ENCODE measurements at regions not wholly inside any gene's neighbourhood (a gene's known extent, or its start where the extent isn't known, plus 50 kb on each side); places are given as distances from the start of the nearest gene placed in this dataset.

GRCh38 chr14:62071039-62071438 is 308.8 kb downstream of the SNAPC1 start:
- TF ChIP-seq JUND (IDR thresholded peaks at IDR 0.05; ENCODE audit: low read depth), result no peak
- in situ Hi-C loops (cut with HindIII; ENCODE audit: low pct_unique_long_range_greater_than_20kb, low sequenced_read_pairs), result no loop called here
- no peak for DNase-seq (ENCODE audit: low read depth in 1 of 2, low spot score in 1 of 2)

- TF ChIP-seq JUND (IDR thresholded peaks at IDR 0.05; ENCODE audit: low read depth), result no peak
- in situ Hi-C loops (cut with HindIII; ENCODE audit: low pct_unique_long_range_greater_than_20kb, low sequenced_read_pairs), result no loop called here
- no peak for DNase-seq (ENCODE audit: low read depth in 1 of 2, low spot score in 1 of 2)
These were observed 314.1 kb downstream of the SNAPC1 start for GRCh38 chr14:62076368-62076767.

GRCh38 chr14:62076825-62077605 is 314.8 kb downstream of the SNAPC1 start:
- DNase-seq (ENCODE audit: low read depth in 1 of 2, low spot score in 1 of 2), result no peak
- in situ Hi-C loops (cut with HindIII; ENCODE audit: low pct_unique_long_range_greater_than_20kb, low sequenced_read_pairs), result no loop called here
- TF ChIP-seq JUND (IDR thresholded peaks at IDR 0.05; ENCODE audit: low read depth), result no peak

DNA sequence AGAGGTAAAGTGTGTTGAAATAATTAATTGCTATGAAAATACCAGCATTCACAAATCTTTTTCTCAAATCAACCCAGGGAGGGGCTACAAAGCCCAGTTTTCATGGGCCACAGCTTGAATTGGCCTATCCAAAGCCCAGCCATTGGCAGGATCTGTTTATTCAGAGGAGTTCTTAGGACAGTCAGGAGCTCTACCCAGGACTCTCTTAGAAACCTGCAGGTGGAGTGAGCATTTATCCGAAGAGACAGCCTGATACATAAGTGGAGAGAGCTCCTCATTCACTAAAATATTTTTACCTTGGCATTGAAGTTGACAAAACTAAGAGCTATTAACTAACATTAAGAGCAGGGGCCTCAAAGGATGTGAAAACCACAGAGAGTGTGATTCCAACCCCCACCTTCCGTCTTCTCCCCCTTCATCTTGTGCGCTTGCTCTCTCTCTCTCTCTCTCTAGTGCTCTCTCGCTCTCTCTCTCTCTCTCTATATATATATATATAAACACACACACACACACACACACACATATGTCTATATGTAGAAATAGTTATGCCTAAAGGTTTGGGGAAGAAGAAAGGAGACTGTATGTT is 315.5 kb downstream of the SNAPC1 start:
- TF ChIP-seq JUND (IDR thresholded peaks at IDR 0.05; ENCODE audit: low read depth), result no peak
- in situ Hi-C loops (cut with HindIII; ENCODE audit: low pct_unique_long_range_greater_than_20kb, low sequenced_read_pairs), result no loop called here
- DNase-seq (ENCODE audit: low read depth in 1 of 2, low spot score in 1 of 2), result no peak

DNA sequence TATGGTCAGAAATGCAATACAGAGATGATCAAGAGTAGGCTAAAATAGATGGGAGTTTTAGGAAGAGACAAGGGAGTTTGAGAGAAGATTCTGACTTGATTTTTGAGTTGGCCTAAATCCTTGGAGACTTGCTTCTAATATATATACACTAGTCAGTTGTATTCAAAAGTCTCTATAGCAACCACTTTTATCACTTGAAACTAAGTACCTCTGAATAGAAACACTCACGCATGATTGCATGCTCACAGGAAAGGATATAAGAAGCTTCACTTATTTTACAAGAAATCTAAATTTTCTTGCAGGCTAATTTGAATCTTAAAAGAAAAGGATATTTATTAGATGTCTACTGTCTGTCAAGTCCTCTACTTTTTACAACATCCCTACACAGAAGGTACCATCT is 316.8 kb downstream of the SNAPC1 start:
- TF ChIP-seq JUND (IDR thresholded peaks at IDR 0.05; ENCODE audit: low read depth), result no peak
- in situ Hi-C loops (cut with HindIII; ENCODE audit: low pct_unique_long_range_greater_than_20kb, low sequenced_read_pairs), result no loop called here
- DNase-seq (ENCODE audit: low read depth in 1 of 2, low spot score in 1 of 2), result no peak

GRCh38 chr14:62081012-62081612 is 318.9 kb downstream of the SNAPC1 start:
- in situ Hi-C loops (cut with HindIII; ENCODE audit: low pct_unique_long_range_greater_than_20kb, low sequenced_read_pairs), result no loop called here
- no peak for DNase-seq (ENCODE audit: low read depth in 1 of 2, low spot score in 1 of 2)
- TF ChIP-seq JUND (IDR thresholded peaks at IDR 0.05; ENCODE audit: low read depth), result no peak

DNA sequence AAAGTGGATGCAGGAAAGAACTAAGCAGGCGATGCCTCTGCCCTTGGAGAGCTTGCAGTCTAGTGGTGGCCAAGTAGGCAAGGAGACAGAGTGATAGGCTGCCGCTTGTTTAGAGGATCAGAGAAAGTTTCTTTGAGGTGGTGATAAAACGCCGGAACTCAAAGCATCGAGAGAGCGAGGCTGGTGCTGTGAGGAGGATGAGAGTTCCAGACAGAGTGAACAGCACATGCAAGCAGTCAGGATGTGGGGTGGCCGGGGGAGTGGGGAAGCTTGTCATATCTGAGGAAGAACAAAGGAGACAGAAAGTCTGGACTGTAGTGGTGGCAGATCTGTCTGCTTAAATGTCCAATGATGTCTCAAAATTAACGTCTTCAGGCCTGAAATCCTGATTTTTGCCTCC is 319.7 kb downstream of the SNAPC1 start:
- DNase-seq (ENCODE audit: low read depth in 1 of 2, low spot score in 1 of 2), result no peak
- in situ Hi-C loops (cut with HindIII; ENCODE audit: low pct_unique_long_range_greater_than_20kb, low sequenced_read_pairs), result no loop called here
- no peak for TF ChIP-seq JUND (IDR thresholded peaks at IDR 0.05; ENCODE audit: low read depth)

GRCh38 chr14:62082779-62083178 is 320.6 kb downstream of the SNAPC1 start:
- in situ Hi-C loops (cut with HindIII; ENCODE audit: low pct_unique_long_range_greater_than_20kb, low sequenced_read_pairs), result no loop called here
- TF ChIP-seq JUND (IDR thresholded peaks at IDR 0.05; ENCODE audit: low read depth), result no peak
- DNase-seq (ENCODE audit: low read depth in 1 of 2, low spot score in 1 of 2), result no peak

- no peak for DNase-seq (ENCODE audit: low read depth in 1 of 2, low spot score in 1 of 2)
- TF ChIP-seq JUND (IDR thresholded peaks at IDR 0.05; ENCODE audit: low read depth), result no peak
- in situ Hi-C loops (cut with HindIII; ENCODE audit: low pct_unique_long_range_greater_than_20kb, low sequenced_read_pairs), result no loop called here
These were observed 321.8 kb downstream of the SNAPC1 start for GRCh38 chr14:62084020-62084419.

DNA sequence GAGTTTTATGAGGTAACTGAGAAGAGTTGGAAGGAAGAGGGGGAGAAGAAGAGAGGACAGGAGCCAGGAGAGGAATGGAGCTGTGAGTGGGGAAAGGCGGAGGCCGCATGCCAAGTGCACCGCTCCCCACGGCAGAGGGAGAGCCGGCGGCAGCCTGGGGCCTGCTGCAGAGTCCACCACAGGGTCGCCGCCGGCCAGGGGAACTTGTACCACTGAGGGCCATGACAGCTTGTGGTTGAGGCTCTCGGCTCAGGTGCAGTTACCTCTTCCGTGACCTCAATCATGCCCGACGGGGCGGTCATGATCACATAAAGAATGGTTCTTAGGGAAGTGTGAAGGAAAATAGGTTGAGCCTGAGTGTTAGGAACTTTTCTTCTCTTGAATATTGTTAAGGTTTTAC is 325.0 kb downstream of the SNAPC1 start:
- no peak for TF ChIP-seq JUND (IDR thresholded peaks at IDR 0.05; ENCODE audit: low read depth)
- DNase-seq (ENCODE audit: low read depth in 1 of 2, low spot score in 1 of 2), result no peak
- in situ Hi-C loops (cut with HindIII; ENCODE audit: low pct_unique_long_range_greater_than_20kb, low sequenced_read_pairs), result no loop called here

- no peak for TF ChIP-seq JUND (IDR thresholded peaks at IDR 0.05; ENCODE audit: low read depth)
- DNase-seq (ENCODE audit: low read depth in 1 of 2, low spot score in 1 of 2), result no peak
- in situ Hi-C loops (cut with HindIII; ENCODE audit: low pct_unique_long_range_greater_than_20kb, low sequenced_read_pairs), result no loop called here
These were observed 331.5 kb downstream of the SNAPC1 start for GRCh38 chr14:62093736-62094135.

DNA sequence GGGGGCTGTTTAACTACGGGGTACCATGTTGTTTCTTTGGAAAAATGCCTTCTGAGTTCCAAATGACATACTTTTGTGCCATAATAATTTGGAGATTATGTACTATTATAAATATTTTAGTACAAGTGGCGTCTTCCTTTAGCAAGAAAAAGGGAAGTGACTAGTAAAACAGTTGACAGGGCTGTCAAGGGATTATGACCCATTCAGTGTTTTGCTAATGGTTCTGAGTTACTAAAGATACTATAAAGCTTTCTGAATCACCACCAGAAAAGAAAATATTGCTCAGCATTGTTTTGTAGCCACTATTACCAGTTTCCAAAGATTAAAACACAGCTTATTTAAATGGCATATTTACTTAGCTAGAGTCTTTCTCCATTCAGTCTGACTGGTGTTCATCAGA is 334.9 kb downstream of the SNAPC1 start:
- DNase-seq (ENCODE audit: low read depth in 1 of 2, low spot score in 1 of 2), result no peak
- TF ChIP-seq JUND (IDR thresholded peaks at IDR 0.05; ENCODE audit: low read depth), result no peak
- in situ Hi-C loops (cut with HindIII; ENCODE audit: low pct_unique_long_range_greater_than_20kb, low sequenced_read_pairs), result no loop called here

DNA sequence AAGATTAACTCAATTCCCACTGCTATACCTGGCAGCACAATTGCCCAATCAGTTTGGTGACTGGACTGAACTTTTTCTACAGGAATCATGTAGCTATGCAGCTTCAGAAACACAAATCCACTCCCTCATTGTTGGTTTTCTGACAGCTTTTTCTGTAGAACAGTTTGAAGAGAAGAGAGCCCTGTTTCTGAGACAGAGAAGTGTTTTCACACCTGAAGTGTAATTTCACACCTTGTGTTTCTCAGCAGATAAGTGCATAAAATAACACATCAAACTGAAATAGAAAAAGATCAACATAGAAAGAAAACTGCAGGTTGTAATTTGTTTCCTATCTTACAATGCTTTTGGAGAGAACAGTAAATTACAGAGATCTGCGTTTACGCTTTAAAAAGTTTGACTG is 335.6 kb downstream of the SNAPC1 start:
- DNase-seq (ENCODE audit: low read depth in 1 of 2, low spot score in 1 of 2), result no peak
- no peak for TF ChIP-seq JUND (IDR thresholded peaks at IDR 0.05; ENCODE audit: low read depth)
- in situ Hi-C loops (cut with HindIII; ENCODE audit: low pct_unique_long_range_greater_than_20kb, low sequenced_read_pairs), result no loop called here
